ENCODE measurements at regions not wholly inside any gene's neighbourhood (a gene's known extent, or its start where the extent isn't known, plus 50 kb on each side); places are given as distances from the start of the nearest gene placed in this dataset.

GRCh38 chr4:65831828-65832227, 161.5 kb upstream of the EPHA5 start:
- TF ChIP-seq POLR2A (IDR thresholded peaks at IDR 0.05) = no peak
- TF ChIP-seq CTCF (IDR thresholded peaks at IDR 0.05) = no peak

Measured in ovary (tissue), 3 donors.